IPS-20b (cell line): ENCODE measurements at regions not wholly inside any gene's neighbourhood (a gene's known extent, or its start where the extent isn't known, plus 50 kb on each side); places are given as distances from the start of the nearest gene placed in this dataset.

Experiments
- H3K27ac ChIP-seq: one replicate; pipeline ENCODE4 v1.5.1; 2013; ENCODE audit warnings: low read length
- H3K27me3 ChIP-seq: 2 replicates; pipeline ENCODE4 v1.6.1; 2013; ENCODE audit warnings: mild to moderate bottlenecking, low read length, inconsistent platforms; ENCODE audit not compliant: insufficient read depth
- H3K36me3 ChIP-seq: 2 replicates; pipeline ENCODE4 v1.6.1; 2013; ENCODE audit warnings: low read depth, mild to moderate bottlenecking, inconsistent platforms, low read length, moderate library complexity; ENCODE audit not compliant: insufficient read depth
- H3K4me1 ChIP-seq: 2 replicates; pipeline ENCODE4 v1.6.1; 2013; ENCODE audit warnings: mild to moderate bottlenecking, control low read depth, inconsistent platforms, low read length, moderate library complexity; ENCODE audit not compliant: insufficient read depth
- H3K4me3 ChIP-seq: 2 replicates; pipeline ENCODE4 v1.5.1; 2013; ENCODE audit warnings: mild to moderate bottlenecking, low read length, inconsistent platforms
- H3K9ac ChIP-seq: 2 replicates; pipeline ENCODE4 v1.6.1; 2013; ENCODE audit warnings: low read depth, mild to moderate bottlenecking, inconsistent platforms, low read length, moderate library complexity
- H3K9me3 ChIP-seq: 2 replicates; pipeline ENCODE4 v1.6.1; 2013; ENCODE audit warnings: mild to moderate bottlenecking, low read depth, low read length, inconsistent platforms; ENCODE audit not compliant: insufficient read depth

- no peaks in the 10 kb centered on the region for H3K27me3 ChIP-seq
- H3K27ac ChIP-seq = no peak overlapping the region
- no peaks in the 10 kb centered on the region for H3K9me3 ChIP-seq
- H3K9ac ChIP-seq = no peak overlapping the region
- no peak overlapping the region for H3K4me3 ChIP-seq
- H3K4me1 ChIP-seq = no peaks in the 10 kb centered on the region
- H3K36me3 ChIP-seq = no peaks in the 10 kb centered on the region
Measured at GRCh38 chr4:135256111-135256510, 1054.5 kb upstream of the PABPC4L start.

GRCh38 chr4:135250040-135250439 lies 1048.5 kb upstream of the PABPC4L start:
- H3K27ac ChIP-seq = no peak overlapping the region
- H3K9me3 ChIP-seq = no peaks in the 10 kb centered on the region
- H3K27me3 ChIP-seq = no peaks in the 10 kb centered on the region
- H3K4me3 ChIP-seq = no peak overlapping the region
- no peaks in the 10 kb centered on the region for H3K36me3 ChIP-seq
- peaks cover 18% of the 10 kb centered on the region for H3K4me1 ChIP-seq
- H3K9ac ChIP-seq = no peak overlapping the region

DNA sequence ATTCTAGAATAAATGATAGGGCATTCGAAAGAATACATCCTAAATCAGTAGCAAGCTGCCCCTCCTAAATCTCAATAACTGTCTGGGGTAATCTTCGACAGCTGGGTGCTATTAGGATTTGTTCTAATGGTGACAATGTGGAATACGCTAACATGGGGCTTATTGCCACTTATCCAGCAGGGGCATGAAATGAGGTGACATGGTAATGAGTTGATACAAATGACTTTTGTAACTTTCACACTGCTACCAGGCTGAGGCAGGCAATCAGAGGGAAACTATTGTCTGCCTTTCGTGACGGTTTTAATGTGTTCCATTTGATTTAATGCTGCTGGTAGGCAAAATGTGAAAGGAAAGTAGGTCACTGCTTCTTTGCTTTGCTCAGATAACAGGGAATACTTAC lies 1047.4 kb upstream of the PABPC4L start:
- H3K36me3 ChIP-seq = no peaks in the 10 kb centered on the region
- no peaks in the 10 kb centered on the region for H3K9me3 ChIP-seq
- H3K27me3 ChIP-seq = no peaks in the 10 kb centered on the region
- no peak overlapping the region for H3K27ac ChIP-seq
- H3K4me1 ChIP-seq = peaks cover 20% of the 10 kb centered on the region
- H3K9ac ChIP-seq = no peak overlapping the region
- no peak overlapping the region for H3K4me3 ChIP-seq

- Histone ChIP-seq H3K36me3 (no peaks in the 10 kb centered on the region), H3K27ac (no peak overlapping the region), H3K9me3 (no peaks in the 10 kb centered on the region), H3K27me3 (no peaks in the 10 kb centered on the region), H3K4me1 (peaks cover 11% of the 10 kb centered on the region), H3K9ac (no peak overlapping the region), H3K4me3 (no peak overlapping the region)
Measured at GRCh38 chr4:135244696-135245095, 1043.1 kb upstream of the PABPC4L start.

DNA sequence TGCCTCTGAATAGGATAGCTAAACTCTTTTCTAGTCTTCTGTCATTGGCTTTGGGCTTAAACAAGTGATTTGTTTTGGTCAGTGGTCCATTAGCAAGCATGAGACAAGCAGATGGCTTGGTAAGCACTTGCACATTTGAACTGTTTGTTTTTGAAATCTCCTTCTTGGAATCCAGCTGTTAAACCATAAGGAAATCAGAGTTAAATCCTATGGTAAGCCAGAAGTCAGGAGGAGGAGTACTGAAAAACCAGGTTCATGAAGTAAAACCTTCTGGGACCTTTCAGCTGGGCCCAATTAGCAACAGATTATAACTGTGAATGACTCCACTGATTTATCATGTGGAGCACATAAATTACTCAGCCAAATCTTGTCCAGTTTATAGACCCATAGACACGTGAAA lies 1042.5 kb upstream of the PABPC4L start:
- Histone ChIP-seq H3K9ac (no peak overlapping the region), H3K4me3 (no peak overlapping the region), H3K27me3 (no peaks in the 10 kb centered on the region), H3K9me3 (no peaks in the 10 kb centered on the region), H3K36me3 (no peaks in the 10 kb centered on the region), H3K4me1 (peaks cover 5% of the 10 kb centered on the region; the same call in 1 of the 2 replicates), H3K27ac (no peak overlapping the region)

DNA sequence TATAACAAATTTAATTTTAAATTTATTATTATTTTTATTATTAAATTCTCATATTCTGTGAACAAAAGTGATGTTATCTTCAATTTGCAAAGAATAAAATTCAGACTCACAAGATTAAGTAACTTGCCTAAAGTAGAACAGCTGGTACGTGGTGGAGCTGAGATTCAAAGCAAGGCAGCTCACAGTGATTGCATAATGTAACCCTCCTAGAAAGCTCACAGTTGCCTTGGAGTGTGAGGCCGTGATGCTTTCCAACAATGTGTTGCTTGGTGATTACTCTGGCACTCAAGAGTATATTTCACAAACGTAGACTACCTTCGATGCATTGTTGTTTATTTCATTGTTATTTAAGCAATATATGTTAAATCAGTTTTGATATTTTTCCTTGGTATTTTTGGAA lies 1039.2 kb upstream of the PABPC4L start:
- H3K36me3 ChIP-seq = no peaks in the 10 kb centered on the region
- no peak overlapping the region for H3K4me3 ChIP-seq
- no peaks in the 10 kb centered on the region for H3K27me3 ChIP-seq
- peaks cover 5% of the 10 kb centered on the region; the same call in 1 of the 2 replicates for H3K4me1 ChIP-seq
- no peak overlapping the region for H3K9ac ChIP-seq
- H3K9me3 ChIP-seq = no peaks in the 10 kb centered on the region
- no peak overlapping the region for H3K27ac ChIP-seq

DNA sequence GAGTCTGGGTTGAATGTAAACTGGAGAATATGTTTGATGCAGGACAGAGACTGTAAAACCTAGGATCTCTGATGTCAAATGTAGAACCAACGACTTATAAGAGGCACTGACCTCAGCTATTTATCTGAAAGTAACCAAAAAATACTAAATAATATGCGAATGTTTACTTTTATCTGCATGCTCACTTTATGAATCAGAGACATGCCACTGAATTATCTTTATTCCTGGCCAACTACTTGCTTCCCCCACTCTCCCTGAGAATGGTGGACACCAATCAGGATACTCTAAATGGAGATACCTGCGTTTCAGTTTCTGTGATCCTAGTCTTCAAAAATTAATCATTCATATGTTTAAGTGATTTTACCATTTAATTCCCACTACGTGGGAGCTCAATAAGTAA lies 1038.4 kb upstream of the PABPC4L start:
- Histone ChIP-seq H3K9ac (no peak overlapping the region), H3K4me3 (no peak overlapping the region), H3K27me3 (no peaks in the 10 kb centered on the region), H3K36me3 (no peaks in the 10 kb centered on the region), H3K27ac (no peak overlapping the region), H3K9me3 (no peaks in the 10 kb centered on the region), H3K4me1 (peaks cover 1% of the 10 kb centered on the region; the same call in 1 of the 2 replicates)

DNA sequence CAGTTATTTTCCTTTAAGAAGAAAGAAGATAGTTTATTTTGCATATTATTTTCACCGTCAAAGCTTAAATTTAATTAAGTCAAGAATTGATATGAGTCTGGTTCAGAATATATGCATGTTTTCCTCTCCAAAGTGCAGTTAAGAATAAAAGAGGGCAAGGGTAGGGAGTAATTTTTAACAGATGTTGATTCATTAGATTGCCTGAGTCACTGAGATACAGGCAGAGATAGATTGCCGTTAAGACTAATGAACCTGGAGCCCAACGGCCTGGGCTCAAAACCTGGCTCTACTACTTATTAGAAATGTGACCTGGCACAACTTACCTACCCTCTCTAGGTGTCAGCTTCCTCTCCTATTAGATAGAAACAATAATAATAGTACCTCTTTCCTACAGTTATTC lies 1037.4 kb upstream of the PABPC4L start:
- H3K4me1 ChIP-seq = no peaks in the 10 kb centered on the region
- no peak overlapping the region for H3K4me3 ChIP-seq
- no peaks in the 10 kb centered on the region for H3K9me3 ChIP-seq
- no peak overlapping the region for H3K9ac ChIP-seq
- no peak overlapping the region for H3K27ac ChIP-seq
- H3K36me3 ChIP-seq = no peaks in the 10 kb centered on the region
- H3K27me3 ChIP-seq = no peaks in the 10 kb centered on the region

- no peaks in the 10 kb centered on the region for H3K4me1 ChIP-seq
- no peak overlapping the region for H3K9ac ChIP-seq
- H3K4me3 ChIP-seq = no peak overlapping the region
- H3K27me3 ChIP-seq = no peaks in the 10 kb centered on the region
- H3K36me3 ChIP-seq = no peaks in the 10 kb centered on the region
- no peak overlapping the region for H3K27ac ChIP-seq
- no peaks in the 10 kb centered on the region for H3K9me3 ChIP-seq
Measured at GRCh38 chr4:135236048-135236447, 1034.5 kb upstream of the PABPC4L start.

DNA sequence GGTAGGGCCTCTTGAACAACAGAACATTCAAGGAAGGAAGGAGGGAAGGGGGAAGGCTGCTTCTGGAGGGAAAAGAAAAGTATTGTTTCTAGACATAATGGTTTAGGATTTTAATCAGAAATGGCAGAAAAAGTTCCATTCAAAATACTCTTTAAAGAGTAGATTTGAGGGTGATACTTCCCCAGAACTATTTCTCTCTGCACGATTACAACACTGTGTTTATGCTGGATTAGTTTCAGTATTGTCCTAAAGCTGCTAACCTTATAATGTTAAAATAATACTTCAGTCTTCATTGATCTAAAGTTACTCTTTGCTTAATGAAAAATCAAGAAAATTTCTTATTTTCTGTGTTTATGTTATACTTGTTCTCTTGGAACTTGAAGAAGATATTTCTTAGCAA lies 1026.3 kb upstream of the PABPC4L start:
- H3K4me3 ChIP-seq = no peak overlapping the region
- H3K27me3 ChIP-seq = no peaks in the 10 kb centered on the region
- no peaks in the 10 kb centered on the region for H3K36me3 ChIP-seq
- H3K4me1 ChIP-seq = no peaks in the 10 kb centered on the region
- no peaks in the 10 kb centered on the region for H3K9me3 ChIP-seq
- H3K27ac ChIP-seq = no peak overlapping the region
- no peak overlapping the region for H3K9ac ChIP-seq

DNA sequence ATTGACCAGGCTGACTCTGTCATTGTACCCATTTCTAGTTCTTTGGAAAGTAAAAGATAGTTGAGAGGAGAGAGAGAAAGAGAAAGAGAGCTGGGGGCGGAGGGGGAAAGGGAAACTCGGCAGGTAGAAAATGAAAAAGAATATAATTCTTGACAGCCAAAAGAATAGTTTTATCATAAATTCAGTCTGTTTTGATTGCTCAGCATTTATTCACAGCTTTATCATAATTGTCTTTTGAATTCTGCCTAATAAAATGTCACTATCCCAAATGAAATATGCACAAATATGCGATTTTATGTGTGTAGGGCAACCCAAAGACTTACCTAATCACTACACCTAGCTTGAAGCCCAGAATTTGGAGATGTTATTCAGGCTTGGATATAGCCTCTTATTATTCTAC lies 1024.0 kb upstream of the PABPC4L start:
- H3K36me3 ChIP-seq = no peaks in the 10 kb centered on the region
- H3K4me3 ChIP-seq = no peak overlapping the region
- H3K4me1 ChIP-seq = no peaks in the 10 kb centered on the region
- H3K9ac ChIP-seq = no peak overlapping the region
- no peaks in the 10 kb centered on the region for H3K27me3 ChIP-seq
- H3K27ac ChIP-seq = no peak overlapping the region
- H3K9me3 ChIP-seq = no peaks in the 10 kb centered on the region

GRCh38 chr4:135210341-135210740 lies 1008.8 kb upstream of the PABPC4L start:
- Histone ChIP-seq H3K9ac (no peak overlapping the region), H3K27ac (no peak overlapping the region), H3K27me3 (no peaks in the 10 kb centered on the region), H3K4me3 (no peak overlapping the region), H3K9me3 (no peaks in the 10 kb centered on the region), H3K4me1 (peaks cover 6% of the 10 kb centered on the region; the same call in 1 of the 2 replicates), H3K36me3 (no peaks in the 10 kb centered on the region)

DNA sequence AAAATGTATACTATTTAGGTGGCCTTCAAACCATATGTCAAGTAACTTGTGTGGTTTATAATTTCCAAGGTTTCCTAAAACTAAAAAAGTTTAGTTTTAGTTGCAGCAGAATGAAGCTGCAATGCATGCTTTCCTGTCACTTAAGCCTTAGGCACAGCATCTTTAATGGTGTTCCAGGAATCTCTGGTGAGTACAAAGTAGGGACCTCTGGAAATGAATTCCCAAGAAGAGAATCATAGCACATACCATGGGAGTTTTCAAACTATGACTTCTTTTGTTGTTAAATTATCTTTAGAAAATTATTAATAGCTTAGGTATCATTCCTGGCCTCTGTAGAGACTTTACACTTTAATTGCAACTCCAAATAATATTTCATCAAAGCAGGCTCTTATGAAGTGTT lies 1005.9 kb upstream of the PABPC4L start:
- no peak overlapping the region for H3K27ac ChIP-seq

More for the DNA sequence above, 1005.9 kb upstream of the PABPC4L start:
- Histone ChIP-seq H3K9me3 (no peaks in the 10 kb centered on the region), H3K4me1 (peaks cover 6% of the 10 kb centered on the region; the same call in 1 of the 2 replicates), H3K9ac (no peak overlapping the region), H3K36me3 (no peaks in the 10 kb centered on the region), H3K27me3 (no peaks in the 10 kb centered on the region), H3K4me3 (no peak overlapping the region)
